ENCODE measurements at regions not wholly inside any gene's neighbourhood (a gene's known extent, or its start where the extent isn't known, plus 50 kb on each side); places are given as distances from the start of the nearest gene placed in this dataset.

DNA sequence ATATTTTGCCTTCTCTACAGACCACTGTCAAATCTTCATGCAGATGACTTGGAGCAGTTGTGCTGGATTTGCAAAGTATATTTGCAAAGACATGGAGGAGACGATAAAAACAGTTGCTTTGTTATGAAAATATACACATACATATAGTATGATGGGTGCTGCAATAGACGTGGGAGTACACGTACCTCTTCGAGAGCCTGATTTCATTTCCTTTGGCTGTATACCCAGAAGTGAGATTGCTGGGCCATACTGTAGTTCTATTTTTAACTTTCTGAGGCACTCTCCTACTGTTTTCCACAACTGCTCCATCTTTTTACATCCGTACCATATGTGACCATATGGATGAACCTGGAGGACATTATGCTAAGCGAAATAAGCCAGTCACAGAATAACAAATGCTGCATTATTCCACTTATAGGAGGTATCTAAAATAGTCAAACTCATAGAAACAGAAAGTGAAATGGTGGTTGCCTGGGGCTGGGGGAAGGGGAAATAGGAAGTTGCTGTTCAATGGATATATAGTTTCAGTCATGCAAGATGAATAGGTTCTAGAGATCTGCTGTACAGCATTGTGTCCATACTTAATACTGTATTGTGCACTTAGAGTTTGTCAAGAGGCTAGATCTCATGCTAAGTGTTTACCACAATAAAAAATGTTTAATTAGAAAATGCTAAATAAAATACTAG, 223.8 kb downstream of the HAO1 start:
- Histone ChIP-seq H3K36me3 (no peaks in the 10 kb centered on the region), H3K9me3 (no peaks in the 10 kb centered on the region), H3K4me3 (no peak overlapping the region), H3K27me3 (replicated peaks; ENCODE audit: insufficient read depth) (no peaks in the 10 kb centered on the region), H3K27ac (no peak overlapping the region), H3K4me1 (replicated peaks) (no peaks in the 10 kb centered on the region)
- no peak for DNase-seq (ENCODE audit: low spot score)
- TF ChIP-seq CTCF (IDR thresholded peaks at IDR 0.05) = no peak
- WGBS = 84% methylated on average over 6 of the region's 6 CpGs
- intact Hi-C loops (cut with DNase I) = no loop called here

- TF ChIP-seq POLR2AphosphoS5 (IDR thresholded peaks at IDR 0.05) (no peak), POLR2A (IDR thresholded peaks at IDR 0.05) (no peak), CTCF (IDR thresholded peaks at IDR 0.05) (no peak)
- intact Hi-C loops (cut with DNase I) = no loop called here
- H3K36me3 ChIP-seq = no peaks in the 10 kb centered on the region
- 79% methylated on average over 5 of the region's 5 CpGs for WGBS
- DNase-seq (ENCODE audit: low spot score) = no peak
- H3K27me3 ChIP-seq (replicated peaks; ENCODE audit: insufficient read depth) = no peaks in the 10 kb centered on the region
- H3K27ac ChIP-seq = no peak overlapping the region
- no peak overlapping the region for H3K4me3 ChIP-seq
- H3K9me3 ChIP-seq = no peaks in the 10 kb centered on the region
- no peaks in the 10 kb centered on the region for H3K4me1 ChIP-seq (replicated peaks)
Measured at GRCh38 chr20:7722564-7722963, 217.7 kb downstream of the HAO1 start.

DNA sequence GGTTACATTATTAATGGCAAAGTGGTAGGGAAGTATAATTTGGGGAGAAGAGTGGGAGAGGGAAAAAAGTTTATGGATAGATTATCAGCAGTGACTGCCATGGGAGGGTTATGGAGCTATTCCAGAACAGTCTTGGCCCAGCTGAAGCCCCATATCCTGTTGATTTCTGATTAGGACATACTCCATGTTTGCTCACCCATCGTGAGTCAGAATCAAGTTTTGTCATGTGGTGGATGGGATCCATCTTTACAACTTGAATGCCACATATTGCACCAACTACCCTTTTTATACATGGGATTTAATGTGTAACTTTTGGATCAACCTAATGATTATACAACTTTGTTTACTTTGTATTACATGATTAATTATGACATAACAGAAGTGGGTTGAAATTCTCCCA, 217.0 kb downstream of the HAO1 start:
- TF ChIP-seq CTCF (IDR thresholded peaks at IDR 0.05) = no peak
- TF ChIP-seq POLR2A (IDR thresholded peaks at IDR 0.05) = no peak
- TF ChIP-seq POLR2AphosphoS5 (IDR thresholded peaks at IDR 0.05) = no peak

DNA sequence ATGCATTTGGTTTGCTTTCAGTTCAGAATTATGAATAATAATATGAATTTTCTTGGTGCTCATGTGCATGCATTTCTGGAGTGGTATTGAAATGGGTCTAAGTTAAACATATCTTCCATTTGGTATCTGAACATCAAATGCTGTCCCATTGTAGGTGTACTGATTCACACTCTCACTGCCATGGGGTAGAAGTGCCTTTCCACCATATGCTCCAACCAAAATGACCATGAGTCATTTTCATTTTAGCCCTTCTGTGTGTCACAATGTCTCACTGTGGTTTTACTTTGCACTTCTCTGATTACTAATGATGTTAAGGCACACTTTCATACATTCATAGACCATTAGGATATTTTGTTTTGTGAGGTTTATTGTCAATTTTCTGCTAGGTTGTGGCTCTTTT, 211.9 kb downstream of the HAO1 start:
- intact Hi-C loops (cut with DNase I) = no loop called here

More for the DNA sequence above, 217.0 kb downstream of the HAO1 start:
- H3K9me3 ChIP-seq = no peaks in the 10 kb centered on the region
- H3K4me1 ChIP-seq (replicated peaks) = no peaks in the 10 kb centered on the region
- 34% methylated on average over 1 of the region's 1 CpG for WGBS
- no peaks in the 10 kb centered on the region for H3K27me3 ChIP-seq (replicated peaks; ENCODE audit: insufficient read depth)
- no peak overlapping the region for H3K4me3 ChIP-seq
- DNase-seq (ENCODE audit: low spot score) = no peak
- H3K36me3 ChIP-seq = no peaks in the 10 kb centered on the region
- H3K27ac ChIP-seq = no peak overlapping the region
- intact Hi-C loops (cut with DNase I) = no loop called here

More for the DNA sequence above, 211.9 kb downstream of the HAO1 start:
- Histone ChIP-seq H3K27ac (no peak overlapping the region), H3K36me3 (no peaks in the 10 kb centered on the region), H3K4me1 (replicated peaks) (no peaks in the 10 kb centered on the region), H3K27me3 (replicated peaks; ENCODE audit: insufficient read depth) (no peaks in the 10 kb centered on the region), H3K4me3 (no peak overlapping the region), H3K9me3 (no peaks in the 10 kb centered on the region)
- DNase-seq (ENCODE audit: low spot score) = no peak
- TF ChIP-seq CTCF (IDR thresholded peaks at IDR 0.05) (no peak), POLR2A (IDR thresholded peaks at IDR 0.05) (no peak)
